Stimulated activated CD8-positive, alpha-beta memory T cell treated with anti-CD3 and anti-CD28 coated beads, Interleukin-12 subunit alpha, Interleukin-12 subunit beta, amount 100 ng/mL, for 24 hours (primary cell): ENCODE measurements at regions not wholly inside any gene's neighbourhood (a gene's known extent, or its start where the extent isn't known, plus 50 kb on each side); places are given as distances from the start of the nearest gene placed in this dataset.

Source experiments
- DNase-seq: peaks from one replicate; pipeline ENCODE4 v3.0.0-alpha.2; 2020; ENCODE audit errors: extremely low read depth

GRCh38 chr6:139545206-139546105, 171.0 kb upstream of the CITED2 start:
- DNase-seq, result no peak

GRCh38 chr6:139544701-139545057, 170.2 kb upstream of the CITED2 start:
- no peak for DNase-seq

DNA sequence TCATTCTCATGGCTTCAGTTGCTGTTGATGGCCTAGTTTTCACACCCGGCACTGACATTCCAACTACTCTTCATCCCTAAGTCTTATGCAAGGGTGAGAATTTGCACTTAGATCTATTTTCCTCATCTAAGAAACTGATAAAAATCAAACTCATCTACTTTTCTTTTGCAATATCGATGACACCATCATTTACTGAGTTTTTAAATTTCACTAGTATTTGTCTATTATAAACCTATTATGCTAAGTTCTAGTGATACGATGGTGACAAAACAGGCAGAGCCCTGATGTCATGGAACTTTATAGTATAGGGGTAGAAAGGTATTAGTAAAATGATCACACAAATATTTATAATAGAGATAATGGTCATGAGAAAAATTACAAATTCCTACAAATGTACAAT, 167.9 kb upstream of the CITED2 start:
- DNase-seq, result no peak

DNA sequence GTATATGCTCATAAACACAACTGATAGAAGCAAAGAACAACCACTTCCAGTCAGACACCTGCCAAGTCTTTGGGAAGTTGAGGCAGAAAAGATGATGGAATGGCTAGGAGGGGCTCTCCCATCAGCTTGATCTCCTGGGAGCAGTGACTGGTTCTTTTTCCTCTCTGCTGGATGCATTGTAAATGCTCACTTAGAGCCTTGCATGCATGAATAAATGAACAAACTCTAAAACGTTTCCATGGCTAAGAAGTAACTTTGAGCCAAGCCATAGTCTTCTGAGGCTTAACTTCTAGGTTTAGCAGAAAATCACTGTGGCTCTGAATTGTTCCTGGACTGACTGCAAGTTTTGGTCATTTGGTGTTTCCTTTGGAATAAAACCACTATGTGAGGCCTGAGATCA, 166.4 kb upstream of the CITED2 start:
- no peak for DNase-seq

GRCh38 chr6:139540276-139540675, 165.8 kb upstream of the CITED2 start:
- DNase-seq, result no peak

DNA sequence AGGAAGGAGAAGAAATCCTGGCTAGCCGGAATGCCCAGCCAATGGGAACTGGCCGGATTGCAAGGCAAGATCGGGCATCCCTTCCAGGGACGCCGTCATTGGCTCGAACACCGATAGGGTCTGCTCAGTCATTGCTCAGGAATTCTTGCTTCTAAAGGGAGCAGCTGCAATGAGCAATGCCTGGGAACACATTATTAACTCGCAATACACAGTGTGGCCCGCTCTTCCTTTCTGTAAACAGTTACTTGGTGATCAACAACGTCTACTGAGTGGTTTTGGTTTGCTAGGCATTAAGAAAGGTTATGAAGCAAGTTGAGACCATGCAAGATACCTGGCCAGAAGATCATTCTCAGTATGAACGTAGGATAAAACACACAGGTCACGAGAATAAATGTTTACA, 165.4 kb upstream of the CITED2 start:
- no peak for DNase-seq

DNA sequence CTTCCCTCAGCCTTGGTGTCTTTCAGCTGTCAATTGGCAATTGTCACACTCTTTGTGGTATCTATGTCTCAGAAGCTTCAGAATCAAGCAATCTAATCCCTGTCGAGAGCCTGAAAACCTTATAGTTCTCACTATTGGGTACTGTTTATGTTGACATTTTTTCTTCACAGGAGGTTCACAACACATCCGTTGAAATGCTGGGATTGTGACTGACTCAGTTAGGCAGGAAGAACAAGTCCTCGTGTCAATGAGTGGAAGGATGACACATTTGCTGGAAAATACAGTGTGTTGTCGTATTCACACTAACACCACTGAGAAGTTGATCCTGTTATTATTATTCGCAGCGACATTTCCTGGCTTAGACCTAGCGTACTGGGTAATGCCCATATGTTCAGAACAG, 163.9 kb upstream of the CITED2 start:
- no peak for DNase-seq

GRCh38 chr6:139536751-139537617, 162.5 kb upstream of the CITED2 start:
- DNase-seq, result no peak

GRCh38 chr6:139534472-139535115, 160.1 kb upstream of the CITED2 start:
- DNase-seq, result no peak

GRCh38 chr6:139533573-139534471, 159.4 kb upstream of the CITED2 start:
- DNase-seq, result no peak

- no peak for DNase-seq
Measured at GRCh38 chr6:139533171-139533570, 158.7 kb upstream of the CITED2 start.

DNA sequence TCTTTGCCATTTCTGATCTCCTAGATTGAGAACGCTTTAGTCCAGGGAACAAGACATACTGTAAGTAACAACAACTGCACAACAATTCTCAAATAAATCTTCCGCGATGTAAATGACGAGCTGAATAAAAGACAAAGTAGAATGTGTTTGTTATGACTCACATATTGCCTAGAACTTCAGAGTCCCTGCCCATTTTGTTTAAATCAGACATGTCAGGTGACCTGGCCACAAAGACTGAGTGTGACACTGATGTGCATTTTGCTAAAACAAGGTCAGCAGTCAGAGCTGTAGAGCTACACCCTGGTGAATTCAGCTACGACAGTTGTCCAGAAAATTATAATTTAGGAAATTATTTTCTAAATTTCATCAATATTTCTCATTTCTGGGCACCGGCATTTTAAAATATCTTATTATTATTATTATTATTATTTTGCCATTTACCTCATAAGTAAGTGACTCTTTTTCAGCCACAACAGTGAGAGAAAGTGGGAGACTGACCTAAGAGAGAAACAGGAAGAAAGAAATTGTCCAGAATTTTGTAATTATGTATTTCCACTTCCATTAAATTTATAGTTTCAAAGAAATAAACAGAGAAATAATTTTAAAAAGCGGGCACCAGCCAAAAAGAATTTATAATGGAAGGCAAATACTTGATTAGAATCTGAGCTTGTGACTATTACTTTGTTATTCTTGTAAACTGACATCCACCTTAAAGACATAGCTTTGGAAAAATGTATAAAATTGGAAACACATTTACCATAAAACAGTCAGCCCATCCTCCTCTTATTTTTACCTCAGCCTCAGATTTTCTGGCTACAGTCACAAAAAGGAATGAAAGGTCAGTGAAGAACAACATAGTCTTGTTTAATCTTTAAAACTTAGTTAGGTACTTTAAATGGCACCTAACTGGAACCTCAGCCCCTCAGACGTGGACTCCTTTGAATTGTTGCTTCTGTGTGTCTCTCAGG, 157.0 kb upstream of the CITED2 start:
- no peak for DNase-seq

GRCh38 chr6:139530561-139530960, 156.1 kb upstream of the CITED2 start:
- DNase-seq, result no peak

- no peak for DNase-seq
Measured at GRCh38 chr6:139529420-139529819, 155.0 kb upstream of the CITED2 start.

GRCh38 chr6:139528471-139528870, 154.0 kb upstream of the CITED2 start:
- no peak for DNase-seq

DNA sequence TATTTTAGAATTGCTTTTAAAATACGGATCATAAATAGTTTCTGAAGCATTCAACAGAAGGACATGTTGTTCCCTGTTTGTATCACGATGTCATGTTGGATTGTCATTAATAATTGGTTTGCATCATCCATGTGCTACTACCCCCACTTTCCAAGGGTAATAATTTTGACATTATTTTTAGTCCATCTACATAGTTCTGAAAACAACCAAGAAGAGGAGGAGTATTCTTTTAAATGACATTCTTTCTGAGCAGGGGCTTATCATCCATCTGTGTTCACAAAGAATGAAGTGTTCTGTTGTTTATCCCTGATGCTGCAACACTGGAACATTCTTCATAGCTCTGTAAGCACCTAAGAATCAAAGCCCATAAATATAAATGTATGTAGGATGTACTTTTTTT, 151.0 kb upstream of the CITED2 start:
- DNase-seq, result no peak

GRCh38 chr6:139523986-139524385, 149.5 kb upstream of the CITED2 start:
- DNase-seq, result no peak

DNA sequence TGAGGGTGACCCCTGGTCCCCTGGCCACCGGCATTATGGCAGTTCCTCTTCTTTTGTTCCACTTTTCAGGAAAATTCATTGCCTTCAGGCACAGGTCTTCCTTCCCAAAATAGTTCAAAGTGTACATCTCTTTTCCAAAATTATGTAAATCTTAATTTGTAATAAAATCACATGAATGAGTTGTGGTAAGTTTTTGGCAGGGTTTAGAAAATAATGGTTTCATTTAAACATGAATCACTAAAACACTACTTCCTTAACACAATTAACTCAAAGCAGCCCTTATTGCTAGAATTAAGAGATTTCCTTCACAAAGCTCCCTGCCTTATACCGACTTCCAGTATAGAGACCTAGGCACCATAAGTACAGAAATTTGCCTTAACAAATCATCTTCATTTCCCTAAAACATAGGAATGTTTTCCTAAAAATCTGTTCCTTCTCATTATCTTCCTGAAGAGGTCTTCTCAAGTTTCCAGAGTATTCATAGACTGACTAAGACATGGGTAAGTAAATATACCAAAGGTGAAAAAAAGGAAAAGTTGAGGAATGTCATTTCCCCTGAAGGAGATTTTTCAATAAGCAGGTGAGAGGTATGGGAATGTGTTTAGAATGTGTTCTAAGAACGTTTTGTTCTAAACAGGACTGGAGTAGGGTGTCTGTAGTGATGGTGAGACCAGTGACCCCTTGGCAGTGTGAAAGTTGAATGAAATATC, 148.2 kb upstream of the CITED2 start:
- no peak for DNase-seq

GRCh38 chr6:139521338-139521737, 146.9 kb upstream of the CITED2 start:
- DNase-seq, result no peak
